Left ventricle myocardium inferior (tissue), 1 donor: ENCODE measurements at regions not wholly inside any gene's neighbourhood (a gene's known extent, or its start where the extent isn't known, plus 50 kb on each side); places are given as distances from the start of the nearest gene placed in this dataset.

Experiments used
- DNase-seq: peaks from one replicate; pipeline ENCODE4 v3.0.0-alpha.2; 2020
- H3K27ac ChIP-seq: fragments of 200-600 bp; replicated peaks from 2 replicates; pipeline ENCODE4 v1.8.0; 2021
- H3K27me3 ChIP-seq: fragments of 200-600 bp; 2 replicates; pipeline ENCODE4 v1.8.0; 2021; ENCODE audit warnings: low read depth
- H3K36me3 ChIP-seq: fragments of 200-600 bp; 2 replicates; pipeline ENCODE4 v1.8.0; 2021
- H3K4me1 ChIP-seq: fragments of 200-600 bp; 2 replicates; pipeline ENCODE4 v1.8.0; 2021
- H3K4me3 ChIP-seq: fragments of 200-600 bp; 2 replicates; pipeline ENCODE4 v1.8.0; 2021; ENCODE audit warnings: mild to moderate bottlenecking, moderate library complexity
- H3K9me3 ChIP-seq: fragments of 200-600 bp; replicated peaks from 2 replicates; pipeline ENCODE4 v1.8.0; 2021
- intact Hi-C: fragments of 100-400 bp; cut with micrococcal nuclease; formaldehyde crosslinking; loops from one replicate; pipeline ENCODE4 v1.11.0; 2022
- TF ChIP-seq, protein P1 (sequence below): fragments of 200-600 bp; IDR thresholded peaks from 2 replicates; pipeline ENCODE4 v1.8.0; 2021; ENCODE audit warnings: antibody characterized with exemption, mild to moderate bottlenecking, borderline replicate concordance
- donor health status: DM: no; HTN: yes; CAD: no; lungs with severe emphysema.

DNA sequence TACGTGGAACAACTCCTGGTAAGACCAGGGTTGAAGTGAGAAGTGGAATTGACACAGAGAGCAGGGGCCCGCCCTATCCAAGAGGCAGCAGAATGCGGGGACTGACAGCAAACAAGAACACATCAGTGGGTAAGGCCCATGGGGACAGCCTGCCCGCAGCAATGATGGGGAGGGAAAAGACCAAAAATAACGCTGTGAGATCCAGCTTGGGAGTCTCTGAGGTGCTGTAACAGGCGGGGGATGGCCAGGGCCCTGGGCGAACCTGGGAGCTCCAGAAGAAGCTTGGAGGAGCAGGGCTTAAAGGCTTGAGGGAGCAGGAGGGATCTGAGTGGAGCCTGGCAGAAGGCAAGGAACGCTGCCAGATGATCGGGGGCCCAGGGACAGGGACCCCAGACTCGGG is 173.4 kb downstream of the TMEM200C start:
- H3K27me3 ChIP-seq, result peaks cover 20% of the 10 kb centered on the region
- H3K36me3 ChIP-seq, result no peaks in the 10 kb centered on the region
- H3K27ac ChIP-seq, result no peak overlapping the region
- H3K9me3 ChIP-seq, result no peaks in the 10 kb centered on the region
- DNase-seq, result no peak
- intact Hi-C loops, result no loop called here
- TF ChIP-seq, protein P1, sequence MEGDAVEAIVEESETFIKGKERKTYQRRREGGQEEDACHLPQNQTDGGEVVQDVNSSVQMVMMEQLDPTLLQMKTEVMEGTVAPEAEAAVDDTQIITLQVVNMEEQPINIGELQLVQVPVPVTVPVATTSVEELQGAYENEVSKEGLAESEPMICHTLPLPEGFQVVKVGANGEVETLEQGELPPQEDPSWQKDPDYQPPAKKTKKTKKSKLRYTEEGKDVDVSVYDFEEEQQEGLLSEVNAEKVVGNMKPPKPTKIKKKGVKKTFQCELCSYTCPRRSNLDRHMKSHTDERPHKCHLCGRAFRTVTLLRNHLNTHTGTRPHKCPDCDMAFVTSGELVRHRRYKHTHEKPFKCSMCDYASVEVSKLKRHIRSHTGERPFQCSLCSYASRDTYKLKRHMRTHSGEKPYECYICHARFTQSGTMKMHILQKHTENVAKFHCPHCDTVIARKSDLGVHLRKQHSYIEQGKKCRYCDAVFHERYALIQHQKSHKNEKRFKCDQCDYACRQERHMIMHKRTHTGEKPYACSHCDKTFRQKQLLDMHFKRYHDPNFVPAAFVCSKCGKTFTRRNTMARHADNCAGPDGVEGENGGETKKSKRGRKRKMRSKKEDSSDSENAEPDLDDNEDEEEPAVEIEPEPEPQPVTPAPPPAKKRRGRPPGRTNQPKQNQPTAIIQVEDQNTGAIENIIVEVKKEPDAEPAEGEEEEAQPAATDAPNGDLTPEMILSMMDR, result no peak
- H3K4me3 ChIP-seq, result no peak overlapping the region
- H3K4me1 ChIP-seq, result no peaks in the 10 kb centered on the region

DNA sequence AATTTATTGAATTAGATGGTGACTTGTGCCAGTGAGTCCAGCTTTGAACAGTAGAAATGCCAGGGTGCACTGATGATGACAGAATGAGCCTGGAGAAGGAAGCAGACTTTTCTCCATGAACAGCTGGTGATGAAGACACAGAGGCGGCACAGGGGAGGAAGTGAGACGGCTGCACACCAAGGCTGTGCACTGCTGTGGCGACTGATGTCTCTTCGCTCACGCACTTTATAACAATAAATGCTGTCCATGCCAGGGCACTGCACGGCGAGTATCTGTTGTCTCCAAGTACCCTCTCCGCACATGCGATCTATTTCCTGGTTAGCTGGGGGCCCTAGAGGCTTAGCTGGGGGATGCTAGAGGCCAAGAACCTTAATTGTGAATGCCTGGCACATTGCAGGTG is 175.2 kb downstream of the TMEM200C start:
- intact Hi-C loops, result no loop called here
- DNase-seq, result no peak
- TF ChIP-seq, protein P1, result no peak
- no peaks in the 10 kb centered on the region for H3K36me3 ChIP-seq
- H3K27me3 ChIP-seq, result peaks cover 27% of the 10 kb centered on the region
- H3K27ac ChIP-seq, result no peak overlapping the region
- no peaks in the 10 kb centered on the region for H3K4me1 ChIP-seq
- no peak overlapping the region for H3K4me3 ChIP-seq
- no peaks in the 10 kb centered on the region for H3K9me3 ChIP-seq

DNA sequence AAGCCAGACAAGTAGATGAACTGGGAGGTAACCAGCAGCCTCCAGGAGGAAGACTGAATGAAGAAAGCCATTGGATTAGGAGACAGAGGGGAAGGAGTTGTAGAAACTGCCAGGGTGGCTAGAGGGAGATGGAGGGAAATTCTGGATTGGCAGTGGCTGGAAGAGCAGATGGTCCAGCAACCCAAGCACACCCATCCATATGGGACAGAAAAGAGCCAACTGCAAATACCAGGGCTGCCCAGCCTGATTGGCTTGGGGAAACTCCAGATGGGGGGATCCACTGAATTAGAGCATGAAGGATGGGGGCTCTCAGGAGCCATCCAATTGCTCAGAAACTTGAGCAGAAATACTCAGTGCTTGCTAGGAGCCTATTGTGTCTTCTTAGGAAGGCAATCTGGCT is 173.5 kb upstream of the EPB41L3 start:
- no peaks in the 10 kb centered on the region for H3K4me1 ChIP-seq
- TF ChIP-seq, protein P1, result no peak
- H3K27ac ChIP-seq, result no peak overlapping the region
- no peaks in the 10 kb centered on the region for H3K36me3 ChIP-seq
- no peak overlapping the region for H3K4me3 ChIP-seq
- H3K27me3 ChIP-seq, result peaks cover 27% of the 10 kb centered on the region
- intact Hi-C loops, result no loop called here
- no peak for DNase-seq
- no peaks in the 10 kb centered on the region for H3K9me3 ChIP-seq

DNA sequence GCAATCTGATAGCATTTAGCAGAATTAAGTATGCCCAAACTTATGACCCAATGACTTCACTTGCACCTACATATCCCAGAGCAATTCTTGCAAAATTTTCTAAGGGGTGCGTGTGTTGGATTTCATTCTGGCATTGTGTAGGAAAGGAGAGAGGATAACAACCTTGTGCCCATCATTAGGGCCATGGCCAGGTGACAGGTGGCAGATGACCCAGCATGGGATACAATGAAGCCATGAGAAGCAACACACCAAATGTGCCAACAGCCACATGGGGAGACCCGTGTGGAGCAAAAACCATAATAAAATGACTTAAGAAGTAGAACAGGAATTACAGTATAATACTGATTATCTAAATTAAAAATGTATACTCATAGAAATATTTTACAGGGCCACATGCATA is 166.9 kb upstream of the EPB41L3 start:
- H3K4me1 ChIP-seq, result no peaks in the 10 kb centered on the region
- no peak overlapping the region for H3K27ac ChIP-seq
- intact Hi-C loops, result no loop called here
- TF ChIP-seq, protein P1, result no peak
- no peak overlapping the region for H3K4me3 ChIP-seq
- DNase-seq, result no peak
- peaks cover 7% of the 10 kb centered on the region for H3K27me3 ChIP-seq
- H3K36me3 ChIP-seq, result no peaks in the 10 kb centered on the region
- H3K9me3 ChIP-seq, result no peaks in the 10 kb centered on the region

DNA sequence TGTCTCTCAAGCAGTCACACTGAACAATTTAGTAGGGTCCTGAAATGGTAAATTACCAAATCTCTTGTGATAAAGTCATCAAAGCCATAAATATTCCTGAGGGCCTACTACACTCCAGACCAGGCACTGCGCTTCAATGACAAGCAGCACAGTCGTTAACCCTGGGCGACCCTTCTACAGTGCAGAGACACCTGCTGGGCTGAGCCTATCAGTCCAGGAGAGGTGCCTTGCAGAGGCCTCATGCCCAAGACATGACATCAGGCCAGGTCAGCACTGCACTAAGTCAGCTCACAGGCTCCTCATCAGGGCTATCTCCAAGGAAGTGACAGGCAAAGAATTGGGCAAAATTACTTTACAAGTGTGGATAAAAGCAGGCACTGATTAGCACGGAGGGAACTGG is 166.4 kb upstream of the EPB41L3 start:
- TF ChIP-seq, protein P1, result no peak
- no peak for DNase-seq
- no peak overlapping the region for H3K4me3 ChIP-seq
- H3K36me3 ChIP-seq, result no peaks in the 10 kb centered on the region
- no peak overlapping the region for H3K27ac ChIP-seq
- intact Hi-C loops, result no loop called here
- peaks cover 7% of the 10 kb centered on the region for H3K27me3 ChIP-seq
- no peaks in the 10 kb centered on the region for H3K9me3 ChIP-seq
- H3K4me1 ChIP-seq, result no peaks in the 10 kb centered on the region
